ENCODE measurements at regions not wholly inside any gene's neighbourhood (a gene's known extent, or its start where the extent isn't known, plus 50 kb on each side); places are given as distances from the start of the nearest gene placed in this dataset.
"Not testable (repeated sequence)": the region's sequence is repeated elsewhere in the genome, so short reads cannot be mapped to it uniquely, and the experiment has no call there.

DNA sequence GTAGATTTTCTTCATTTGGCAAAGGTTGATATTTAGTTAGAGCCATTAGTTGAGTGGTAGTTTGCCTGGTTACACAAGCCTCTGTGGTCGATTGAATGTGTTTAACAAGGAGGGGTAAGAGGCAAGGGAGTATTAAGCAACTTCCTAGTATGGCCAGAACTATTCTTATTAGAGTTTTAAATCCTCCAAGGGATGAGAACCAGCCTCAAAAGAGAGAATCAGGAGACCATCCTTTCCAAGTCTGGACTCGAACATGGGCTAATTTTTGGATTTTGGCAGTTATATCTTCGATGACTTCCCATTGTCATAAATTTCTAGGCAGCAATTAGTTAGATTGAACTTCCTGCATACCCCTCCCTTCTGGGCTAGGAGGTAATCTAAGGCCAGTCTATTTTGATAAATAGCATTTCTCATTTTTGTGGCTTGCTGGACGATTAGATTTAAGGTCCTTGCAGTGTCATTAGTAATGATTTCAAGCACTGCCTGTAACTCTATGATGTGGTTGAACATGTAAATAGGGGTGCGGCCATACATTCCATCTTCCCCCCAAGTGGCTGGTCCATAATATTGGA is 219.5 kb upstream of the KCND2 start:
- FAIRE-seq (no peak), DNase-seq (ENCODE audit: low spot score) (no peak)

DNA sequence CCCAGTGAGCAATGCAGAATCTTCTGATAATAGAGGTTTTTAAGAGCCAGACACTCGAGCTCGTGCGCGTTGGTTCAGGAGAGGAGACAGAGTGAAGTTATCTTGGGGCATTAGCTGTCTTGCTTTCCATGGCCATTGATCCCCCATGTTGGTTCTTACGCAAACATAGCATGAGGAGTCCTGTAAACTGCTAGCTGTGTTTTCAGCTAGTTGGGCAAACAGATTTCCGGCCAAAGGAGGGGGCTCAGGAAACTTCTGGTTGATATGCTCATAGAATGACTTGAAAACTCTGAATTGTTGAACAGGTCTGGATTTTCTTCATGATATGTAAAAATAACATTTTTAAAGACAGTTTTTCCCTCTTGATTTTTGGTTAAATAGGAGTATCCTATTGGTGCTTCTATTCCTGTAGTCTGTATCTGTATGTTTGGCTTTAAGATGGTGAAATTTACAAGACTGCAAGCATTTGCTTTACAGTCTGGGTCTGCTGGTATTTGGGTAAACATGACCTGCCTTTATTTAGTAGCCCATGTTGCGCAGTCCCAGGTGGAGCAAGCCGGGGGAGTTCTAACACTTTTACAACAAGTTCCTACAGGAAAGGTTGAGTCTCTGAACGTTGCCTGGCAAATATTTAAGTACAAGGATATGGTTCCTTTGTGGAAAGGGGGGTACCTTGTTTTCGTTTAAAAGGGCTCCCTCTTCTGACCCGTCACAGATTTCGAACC is 218.4 kb upstream of the KCND2 start:
- FAIRE-seq, result no peak
- DNase-seq (ENCODE audit: low spot score), result no peak

DNA sequence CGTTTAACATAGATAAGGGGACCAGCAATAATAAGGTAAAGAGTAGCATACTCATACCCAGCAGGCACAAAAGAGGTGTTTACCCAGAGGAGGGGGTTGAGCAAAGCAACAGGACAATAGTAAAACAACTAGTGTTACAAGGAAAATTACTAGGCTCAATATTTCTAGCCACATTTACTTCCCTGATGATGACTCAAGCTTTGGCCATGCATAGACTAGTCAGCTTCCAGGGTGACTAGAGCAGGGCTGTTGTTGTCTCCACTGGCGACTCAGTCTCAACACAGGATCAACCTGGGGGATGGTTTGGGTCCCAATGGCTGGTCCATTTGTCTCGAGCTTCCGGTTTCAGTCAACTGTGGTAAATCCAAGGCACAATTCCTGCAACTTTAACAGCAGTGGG is 217.7 kb upstream of the KCND2 start:
- FAIRE-seq, result no peak
- peak; percentile 25 for DNase-seq (ENCODE audit: low spot score)

DNA sequence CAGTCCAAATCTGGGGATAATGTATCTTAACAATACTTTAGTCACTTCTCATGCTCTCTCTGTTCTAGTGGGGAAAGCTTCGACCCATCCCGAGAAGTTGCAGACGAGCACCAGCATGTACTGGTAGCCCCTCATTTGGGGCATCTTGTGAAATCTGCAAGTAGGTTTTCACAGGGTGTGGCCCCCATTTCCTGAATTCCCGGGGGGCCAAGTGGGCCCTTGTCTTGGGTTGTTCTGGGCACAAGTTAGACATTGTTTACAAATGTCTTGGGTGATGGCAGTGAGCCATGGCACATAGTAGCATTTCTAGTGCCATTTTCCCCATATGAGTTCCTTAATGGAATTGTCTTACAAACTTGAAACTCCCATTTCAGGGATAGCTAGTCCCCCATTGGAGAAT is 216.7 kb upstream of the KCND2 start:
- no peak for DNase-seq (ENCODE audit: low spot score)

DNA sequence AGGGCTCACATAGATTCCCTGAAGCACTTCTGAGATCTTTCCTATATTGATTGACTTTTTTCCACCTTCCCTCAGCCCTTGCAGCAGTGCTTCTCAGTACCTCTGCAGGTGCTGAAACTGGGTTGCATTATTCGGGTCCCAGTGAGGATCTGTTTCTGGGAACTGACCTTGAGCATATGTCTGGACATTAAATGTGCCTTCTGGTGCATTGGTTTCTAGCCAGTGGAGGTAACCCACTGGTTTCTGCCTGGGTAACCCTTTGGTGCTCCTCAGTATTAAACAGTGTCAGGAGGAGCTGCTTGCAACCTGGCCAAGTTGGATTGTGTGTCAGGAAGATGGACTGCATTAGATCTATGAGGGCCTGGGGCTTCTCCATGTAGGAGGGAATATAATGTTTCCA is 213.3 kb upstream of the KCND2 start:
- DNase-seq (ENCODE audit: low spot score), result no peak
- FAIRE-seq, result no peak

More for the DNA sequence above, 216.7 kb upstream of the KCND2 start:
- no peak for FAIRE-seq

DNA sequence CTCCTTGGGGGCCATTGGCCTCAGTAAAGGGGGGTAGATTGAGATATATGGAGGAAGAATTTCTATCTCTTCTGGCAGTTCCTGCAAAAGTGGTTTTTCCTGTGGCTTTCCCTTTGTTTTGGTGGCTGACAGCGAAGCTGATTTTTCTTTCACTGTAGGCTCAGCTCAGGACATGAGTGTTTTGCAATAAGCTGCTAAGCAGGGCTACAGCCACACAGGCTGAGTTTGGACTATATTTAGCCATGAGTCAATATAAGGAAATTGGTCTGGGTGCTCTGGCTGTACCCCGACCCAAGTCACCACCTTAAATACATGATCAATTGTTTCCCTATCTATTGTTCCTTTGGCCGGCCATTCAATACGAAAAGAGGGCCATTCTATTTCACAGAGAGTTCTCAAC is 212.7 kb upstream of the KCND2 start:
- no peak for FAIRE-seq
- no peak for DNase-seq (ENCODE audit: low spot score)

DNA sequence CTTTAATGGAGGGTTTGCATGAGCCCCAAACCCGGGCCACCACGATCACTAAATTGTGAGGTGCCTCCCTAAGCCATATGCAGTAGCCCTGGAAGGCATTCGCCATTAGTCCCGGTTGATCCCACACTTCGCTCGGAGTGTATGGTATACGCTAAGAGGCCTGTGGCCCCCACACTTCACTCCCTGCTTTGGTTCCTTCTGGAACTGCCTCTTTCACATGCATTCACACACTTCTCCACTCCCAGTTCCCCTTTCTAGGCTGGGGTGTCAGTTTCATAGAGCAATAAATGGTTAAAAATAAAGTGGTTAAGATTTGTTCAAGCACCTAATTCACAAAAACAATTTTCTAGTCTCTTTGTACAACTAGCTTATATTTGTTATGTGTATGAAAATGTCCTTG is 212.1 kb upstream of the KCND2 start:
- FAIRE-seq, result no peak
- DNase-seq (ENCODE audit: low spot score), result no peak

DNA sequence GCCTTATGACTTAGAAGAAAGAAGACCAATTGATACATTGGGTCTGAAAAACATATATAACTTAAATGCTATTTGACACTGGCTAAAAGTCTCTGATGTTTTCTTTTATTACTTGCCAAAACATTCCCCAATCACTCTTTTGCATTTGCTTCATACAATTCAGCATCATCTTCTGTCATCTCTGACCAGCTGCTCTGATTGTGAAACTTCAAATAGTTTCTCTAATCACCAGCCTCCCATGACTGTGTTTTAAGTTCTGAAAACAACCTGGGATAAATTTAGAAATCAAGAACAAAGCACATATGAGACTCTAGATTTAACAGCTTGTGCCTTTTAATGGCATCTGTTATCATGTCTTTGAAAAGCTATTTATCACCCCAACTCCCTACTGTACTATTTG is 208.4 kb upstream of the KCND2 start:
- DNase-seq (ENCODE audit: low spot score), result no peak

DNA sequence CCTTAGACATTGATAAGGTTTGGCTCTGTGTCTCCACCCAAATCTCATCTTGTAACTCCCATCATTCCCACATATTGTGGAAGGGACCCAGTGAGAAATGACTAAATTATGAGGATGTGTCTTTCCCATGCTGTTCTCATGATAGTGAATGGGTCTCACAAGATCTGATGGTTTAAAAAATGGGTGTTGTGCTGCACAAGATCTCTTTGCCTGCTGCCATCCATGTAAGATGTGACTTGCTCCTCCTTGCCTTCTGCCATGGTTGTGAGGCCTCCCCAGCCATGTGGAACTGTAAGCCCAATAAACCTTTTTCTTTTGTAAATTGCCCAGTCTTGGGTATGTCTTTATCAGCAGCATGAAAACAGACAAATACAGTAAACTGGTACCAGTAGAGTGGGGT is 206.1 kb upstream of the KCND2 start:
- FAIRE-seq, result not testable (repeated sequence)

More for the DNA sequence above, 208.4 kb upstream of the KCND2 start:
- no peak for FAIRE-seq

DNA sequence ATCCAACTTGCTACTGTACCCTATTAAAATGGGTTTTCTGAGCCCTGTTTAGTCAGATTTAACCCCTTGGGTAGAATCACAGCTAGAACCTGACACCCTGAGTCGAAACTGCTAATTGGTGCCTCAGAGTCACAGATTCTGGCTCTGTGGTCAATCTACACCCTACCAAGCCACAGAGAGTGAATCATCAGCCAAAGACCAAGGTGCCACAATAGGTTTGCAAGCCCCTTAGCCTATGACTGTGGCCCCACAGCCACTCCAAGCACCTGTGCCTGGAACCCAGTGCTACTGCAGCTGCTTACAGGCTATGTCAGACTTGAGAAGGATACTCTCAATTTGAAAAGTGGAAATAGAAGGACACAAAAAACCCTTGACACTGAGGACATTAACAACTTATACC is 202.8 kb upstream of the KCND2 start:
- DNase-seq (ENCODE audit: low spot score) (no peak), FAIRE-seq (no peak)

More for the DNA sequence above, 206.1 kb upstream of the KCND2 start:
- not testable (repeated sequence) for DNase-seq (ENCODE audit: low spot score)

DNA sequence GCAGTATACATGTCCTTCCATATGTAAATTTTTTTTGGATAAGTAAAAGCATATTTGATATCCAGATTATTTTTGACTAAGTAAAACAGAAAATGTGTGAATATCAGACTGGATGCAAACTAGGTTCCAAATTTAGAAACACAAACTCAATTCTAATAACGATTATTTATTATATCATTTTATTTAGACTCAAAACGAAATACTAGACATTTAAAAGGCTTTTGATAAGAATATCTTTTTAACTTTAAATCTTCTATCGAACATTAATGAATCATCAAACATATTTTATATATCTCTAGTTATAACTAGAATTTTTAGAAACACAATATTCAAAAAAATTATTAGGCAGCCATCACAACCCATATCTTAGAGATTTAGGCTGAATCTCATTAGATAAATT is 195.2 kb upstream of the KCND2 start:
- FAIRE-seq (no peak), DNase-seq (ENCODE audit: low spot score) (no peak)

DNA sequence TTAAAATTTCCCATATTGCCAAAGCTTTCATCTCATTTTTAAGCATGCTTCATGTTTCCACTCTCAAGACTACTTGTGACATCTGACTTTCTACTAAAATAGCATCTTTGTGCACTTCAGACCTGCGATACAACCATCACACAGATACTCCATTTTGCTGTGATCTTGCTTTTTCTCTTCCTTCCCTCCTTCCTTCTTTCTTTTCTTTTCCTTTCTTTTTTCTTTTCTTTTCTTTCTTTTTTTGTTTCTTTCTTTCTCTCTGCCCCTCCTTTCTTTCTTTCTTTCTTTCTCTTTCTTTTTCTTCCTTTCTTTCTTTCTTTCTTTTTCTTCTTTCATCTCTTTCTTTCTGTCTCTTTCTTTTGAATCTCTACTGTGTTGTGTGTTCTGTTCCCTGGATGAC is 194.0 kb upstream of the KCND2 start:
- FAIRE-seq (no peak), DNase-seq (ENCODE audit: low spot score) (no peak)

DNA sequence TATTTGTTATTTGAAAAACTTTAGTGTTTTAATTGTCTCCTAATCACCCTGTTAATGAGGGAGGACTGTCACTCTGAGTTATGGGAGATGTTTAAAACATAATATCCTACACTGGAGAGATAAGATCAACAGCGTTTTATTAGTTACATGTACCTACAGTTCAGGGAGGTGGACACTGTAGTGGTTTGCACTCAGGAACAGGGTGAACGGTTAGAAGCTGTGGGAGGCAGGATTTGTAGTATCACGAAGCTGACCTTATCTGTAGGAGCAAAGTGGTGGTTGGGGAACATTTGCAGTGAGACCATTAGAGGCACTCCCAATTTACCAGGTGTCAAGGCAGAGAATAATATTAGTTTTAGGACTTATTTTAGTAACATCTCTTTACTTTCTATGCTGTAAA is 193.3 kb upstream of the KCND2 start:
- DNase-seq (ENCODE audit: low spot score) (no peak), FAIRE-seq (no peak)

DNA sequence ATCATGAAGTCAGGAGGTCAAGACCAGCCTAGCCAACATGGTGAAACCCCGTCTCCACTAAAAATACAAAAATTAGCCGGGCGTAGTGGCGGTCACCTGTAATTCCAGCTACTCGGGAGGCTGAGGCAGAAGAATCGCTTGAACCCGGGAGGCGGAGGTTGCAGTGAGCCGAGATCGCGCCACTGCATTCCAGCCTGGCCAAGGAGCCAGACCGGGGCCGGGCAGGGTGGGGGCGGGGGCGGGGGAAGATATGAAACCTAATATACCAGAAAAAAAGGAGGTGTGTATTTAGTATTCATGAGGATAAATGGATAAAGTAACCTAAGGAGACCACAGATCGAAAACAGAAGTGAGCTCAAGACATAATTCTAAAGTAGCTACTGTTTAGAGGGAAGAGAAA is 186.5 kb upstream of the KCND2 start:
- DNase-seq (ENCODE audit: low spot score), result peak; percentile 4
- FAIRE-seq, result not testable (repeated sequence)

DNA sequence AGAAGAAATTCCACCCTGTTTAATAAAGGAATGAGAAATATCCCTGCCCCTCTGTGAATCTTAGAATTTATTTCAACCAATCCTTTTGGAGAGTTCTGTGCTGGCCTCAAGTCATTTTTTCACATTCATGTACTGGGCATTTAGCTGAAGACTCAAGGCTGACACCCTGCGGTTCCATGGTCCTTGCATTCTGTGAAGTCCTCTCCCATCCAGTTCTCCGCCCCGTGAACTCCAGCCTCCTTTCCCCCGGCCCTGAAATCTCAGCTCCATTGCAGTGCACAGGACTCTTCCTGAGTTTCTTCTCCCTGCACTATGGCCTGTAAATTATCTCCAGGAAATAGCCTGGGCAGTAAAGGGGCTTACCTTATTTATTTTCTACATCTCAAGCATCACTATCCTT is 183.0 kb upstream of the KCND2 start:
- DNase-seq (ENCODE audit: low spot score) (no peak), FAIRE-seq (no peak)

DNA sequence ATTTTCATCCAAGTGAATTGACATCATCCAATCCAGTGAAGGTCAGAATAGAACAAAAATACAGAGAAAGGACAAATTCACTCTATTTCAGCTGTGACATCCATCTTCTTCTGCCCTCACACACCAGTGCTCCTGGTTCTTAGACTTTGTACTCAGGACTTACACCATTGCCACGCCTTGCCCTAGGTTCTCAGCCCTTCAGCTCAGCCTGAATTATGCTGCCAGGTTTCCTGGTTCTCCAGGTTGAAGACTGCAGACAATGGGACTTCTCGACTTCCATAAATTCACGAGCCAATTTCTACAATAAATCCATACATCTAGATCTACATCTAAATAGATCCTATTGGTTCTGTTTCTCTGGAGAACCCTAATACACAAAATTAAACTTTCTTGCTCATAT is 181.2 kb upstream of the KCND2 start:
- FAIRE-seq (no peak), DNase-seq (ENCODE audit: low spot score) (no peak)

DNA sequence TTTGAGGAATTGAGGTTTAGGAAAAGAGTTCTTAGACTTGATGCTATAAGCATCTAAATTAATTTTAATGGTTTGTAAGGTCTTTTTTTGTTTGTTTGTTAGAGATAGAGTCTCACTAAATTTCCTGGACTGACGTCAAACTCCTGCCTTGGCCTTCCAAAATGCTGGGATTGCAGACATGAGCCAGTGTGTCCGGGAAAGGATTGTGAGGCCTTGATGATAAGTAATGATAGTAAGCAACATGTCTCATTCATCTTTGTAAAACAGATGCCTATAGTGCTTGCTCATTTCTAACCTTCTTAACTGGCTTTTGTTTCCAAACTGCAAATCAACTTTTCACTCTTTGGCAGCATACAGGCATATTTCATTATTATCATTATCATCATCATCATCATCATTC is 176.0 kb upstream of the KCND2 start:
- no peak for DNase-seq (ENCODE audit: low spot score)
- no peak for FAIRE-seq

DNA sequence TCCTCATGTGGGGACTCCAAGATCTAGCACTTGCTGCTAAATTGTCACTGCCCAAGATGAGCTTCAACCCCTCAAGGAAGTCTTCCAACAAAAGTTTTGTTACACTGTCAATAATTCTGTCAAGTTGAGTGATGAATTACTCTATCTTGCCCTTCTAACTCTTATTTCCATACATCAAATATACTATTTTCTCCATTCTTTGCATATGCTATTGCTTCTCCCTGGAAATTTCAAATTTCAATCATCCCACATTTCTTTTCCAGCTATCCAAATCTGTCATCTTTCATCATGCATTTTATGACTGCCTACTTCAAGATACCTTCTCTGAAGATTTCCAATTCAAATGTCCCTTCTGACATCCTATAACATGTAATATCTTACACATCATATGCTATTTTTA is 175.2 kb upstream of the KCND2 start:
- DNase-seq (ENCODE audit: low spot score) (no peak), FAIRE-seq (no peak)

DNA sequence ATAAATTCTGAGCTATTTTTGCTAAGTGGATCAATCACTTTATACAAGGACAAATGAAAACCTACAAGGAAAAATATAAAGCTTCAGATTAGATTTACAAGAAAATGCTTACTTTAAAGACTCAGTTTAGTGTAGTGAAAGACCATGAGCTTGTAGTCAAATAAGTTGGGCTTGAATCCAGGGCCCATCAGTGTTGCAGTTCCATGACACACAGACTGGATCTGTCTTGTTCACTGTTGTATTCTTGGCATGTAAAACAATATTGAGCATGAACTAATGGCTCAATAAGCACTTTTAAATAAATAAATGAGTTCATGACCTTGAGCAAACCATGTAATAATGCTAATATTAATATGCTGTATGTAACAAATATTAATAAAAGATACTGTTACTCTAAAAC is 164.6 kb upstream of the KCND2 start:
- DNase-seq (ENCODE audit: low spot score) (no peak), FAIRE-seq (no peak)

DNA sequence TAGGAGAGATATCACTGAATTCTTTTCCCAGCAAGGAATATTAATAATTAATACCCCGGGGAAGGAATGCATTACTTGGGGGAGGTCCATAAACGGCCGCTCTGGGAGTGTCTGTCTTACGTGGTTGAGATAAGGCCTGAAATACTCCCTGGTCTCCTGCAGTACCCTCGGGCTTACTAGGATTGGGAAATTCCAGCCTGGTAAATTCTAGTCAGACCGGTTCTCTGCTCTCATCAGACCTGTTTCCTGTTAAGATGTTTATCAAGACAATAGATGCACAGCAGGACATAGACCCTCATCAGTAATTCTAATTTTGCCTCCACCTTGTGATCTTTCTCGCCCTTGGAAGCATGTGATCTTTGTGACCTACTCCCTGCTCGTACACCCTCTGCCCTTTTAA is 162.8 kb upstream of the KCND2 start:
- no peak for FAIRE-seq
- DNase-seq (ENCODE audit: low spot score), result no peak

DNA sequence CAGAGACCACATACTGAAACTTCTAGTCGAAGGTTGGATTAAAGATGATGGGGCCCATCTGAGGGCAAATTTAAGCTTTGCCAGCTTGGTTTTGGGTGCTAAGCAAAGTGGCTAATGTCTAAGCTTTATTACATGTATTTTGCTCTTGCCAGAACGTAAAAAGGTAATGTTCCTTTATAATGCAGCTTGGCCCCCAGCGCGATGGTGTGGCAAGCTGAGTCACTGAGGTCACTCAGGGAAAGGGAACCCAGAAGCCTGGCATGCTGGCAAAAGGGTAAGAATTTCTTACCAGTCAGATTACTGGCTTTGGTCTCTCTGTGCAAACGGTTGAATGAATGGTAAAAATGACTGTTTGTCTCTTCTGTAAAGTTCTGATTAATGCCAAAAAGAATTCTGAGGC is 158.3 kb upstream of the KCND2 start:
- FAIRE-seq (no peak), DNase-seq (ENCODE audit: low spot score) (no peak)

DNA sequence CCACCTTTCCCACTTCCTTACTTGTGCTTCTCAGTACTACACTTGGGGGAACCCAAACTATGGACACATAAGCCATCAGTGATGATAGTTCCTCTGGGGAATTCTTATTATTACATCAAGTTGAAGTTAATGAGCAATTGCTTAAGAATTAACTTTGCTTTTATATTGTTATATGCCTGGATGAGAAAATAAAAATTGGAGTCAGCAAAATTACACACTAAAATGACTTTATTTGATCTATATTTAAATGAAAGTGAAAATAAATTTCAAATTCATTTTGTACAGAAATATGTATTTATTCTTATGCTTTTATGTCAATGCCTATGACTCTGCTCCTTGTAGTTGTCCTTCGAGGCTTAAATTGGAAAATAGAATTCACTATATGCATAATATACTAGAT is 149.4 kb upstream of the KCND2 start:
- DNase-seq (ENCODE audit: low spot score) (no peak), FAIRE-seq (no peak)

DNA sequence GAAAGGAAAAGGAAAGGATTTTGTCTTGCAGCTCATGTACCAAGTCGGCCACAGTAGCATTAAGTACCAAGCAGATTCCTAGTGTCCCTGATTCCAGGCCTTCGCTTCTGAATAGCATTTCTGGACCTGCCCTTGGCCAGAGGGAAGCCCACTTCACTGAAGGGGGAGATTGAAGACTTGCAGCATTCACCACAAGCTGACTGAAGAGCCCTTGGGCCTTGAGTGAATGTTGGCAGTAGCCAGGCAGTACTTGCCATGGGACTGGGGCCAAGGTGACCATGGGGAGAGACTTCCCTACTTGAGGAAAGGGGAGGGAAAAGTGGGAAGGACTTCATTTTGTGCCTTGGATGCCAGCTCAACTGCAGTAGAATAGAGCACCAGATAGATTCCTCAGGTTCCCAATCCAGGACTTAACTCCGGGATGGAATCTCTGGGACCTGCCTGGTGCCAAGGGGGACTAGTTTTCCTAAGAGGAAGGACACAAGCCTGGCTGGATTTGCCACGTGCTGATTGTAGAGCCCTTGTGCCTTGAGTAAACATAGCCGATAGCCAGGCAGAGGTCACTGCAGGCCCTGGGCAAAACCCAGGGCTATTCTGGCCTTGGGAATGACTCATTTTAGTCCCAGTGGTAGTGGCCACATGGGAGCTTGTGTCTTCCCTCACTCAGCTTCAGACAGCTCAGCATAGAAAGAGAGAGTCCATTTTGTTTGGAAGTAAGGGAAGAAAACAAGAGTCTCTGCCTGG is 141.7 kb upstream of the KCND2 start:
- DNase-seq (ENCODE audit: low spot score) (no peak), FAIRE-seq (no peak)
